ENCODE measurements at regions not wholly inside any gene's neighbourhood (a gene's known extent, or its start where the extent isn't known, plus 50 kb on each side); places are given as distances from the start of the nearest gene placed in this dataset.

GRCh38 chr16:58848662-58849002 lies 114.5 kb upstream of the GOT2 start:
- TF ChIP-seq CTCF (IDR thresholded peaks at IDR 0.05) (no peak), POLR2A (IDR thresholded peaks at IDR 0.05) (no peak)

Measured in lower leg skin (tissue), 3 donors.